ENCODE measurements at regions not wholly inside any gene's neighbourhood (a gene's known extent, or its start where the extent isn't known, plus 50 kb on each side); places are given as distances from the start of the nearest gene placed in this dataset.

GRCh38 chr7:24341691-24342413 lies 57.9 kb downstream of the NPY start:
- DNase-seq (ENCODE audit: low spot score) (no peak), ATAC-seq (ENCODE audit: insufficient number of reproducible peaks, low FRiP score, low read depth) (no peak)
- no peaks in the 10 kb centered on the region for H3K4me1 ChIP-seq (ENCODE audit: control insufficient read depth in 1 of 2, low read depth in 2 of 2)
- no peak overlapping the region for H3K4me3 ChIP-seq
- no peaks in the 10 kb centered on the region for H3K9me3 ChIP-seq
- TF ChIP-seq CTCF (IDR thresholded peaks at IDR 0.05) = no peak
- H3K27ac ChIP-seq = no peak overlapping the region
- no peaks in the 10 kb centered on the region for H3K27me3 ChIP-seq (replicated peaks; ENCODE audit: insufficient read depth)
- no peaks in the 10 kb centered on the region for H3K36me3 ChIP-seq

GRCh38 chr7:24343614-24344013 lies 59.6 kb downstream of the NPY start:
- DNase-seq (ENCODE audit: low spot score) (no peak), ATAC-seq (ENCODE audit: insufficient number of reproducible peaks, low FRiP score, low read depth) (no peak)
- Histone ChIP-seq H3K4me3 (no peak overlapping the region), H3K27ac (no peak overlapping the region), H3K36me3 (no peaks in the 10 kb centered on the region), H3K27me3 (replicated peaks; ENCODE audit: insufficient read depth) (no peaks in the 10 kb centered on the region), H3K9me3 (no peaks in the 10 kb centered on the region), H3K4me1 (ENCODE audit: control insufficient read depth in 1 of 2, low read depth in 2 of 2) (no peaks in the 10 kb centered on the region)
- TF ChIP-seq CTCF (IDR thresholded peaks at IDR 0.05) = no peak

GRCh38 chr7:24346129-24346528 lies 62.1 kb downstream of the NPY start:
- no peak overlapping the region for H3K4me3 ChIP-seq
- ATAC-seq (ENCODE audit: insufficient number of reproducible peaks, low FRiP score, low read depth) (no peak), DNase-seq (ENCODE audit: low spot score) (no peak)
- H3K36me3 ChIP-seq = no peaks in the 10 kb centered on the region
- H3K27me3 ChIP-seq (replicated peaks; ENCODE audit: insufficient read depth) = no peaks in the 10 kb centered on the region
- H3K9me3 ChIP-seq = no peaks in the 10 kb centered on the region
- H3K4me1 ChIP-seq (ENCODE audit: control insufficient read depth in 1 of 2, low read depth in 2 of 2) = no peaks in the 10 kb centered on the region
- no peak overlapping the region for H3K27ac ChIP-seq
- TF ChIP-seq CTCF (IDR thresholded peaks at IDR 0.05) = no peak

- Histone ChIP-seq H3K36me3 (no peaks in the 10 kb centered on the region), H3K27me3 (replicated peaks; ENCODE audit: insufficient read depth) (no peaks in the 10 kb centered on the region), H3K27ac (no peak overlapping the region), H3K4me3 (no peak overlapping the region), H3K9me3 (no peaks in the 10 kb centered on the region), H3K4me1 (ENCODE audit: control insufficient read depth in 1 of 2, low read depth in 2 of 2) (no peaks in the 10 kb centered on the region)
- no peak for ATAC-seq (ENCODE audit: insufficient number of reproducible peaks, low FRiP score, low read depth)
- no peak for TF ChIP-seq CTCF (IDR thresholded peaks at IDR 0.05)
- DNase-seq (ENCODE audit: low spot score) = no peak
These were observed 62.7 kb downstream of the NPY start for GRCh38 chr7:24346716-24347115.

GRCh38 chr7:24349339-24349738 lies 65.3 kb downstream of the NPY start:
- Histone ChIP-seq H3K4me3 (no peak overlapping the region), H3K27me3 (replicated peaks; ENCODE audit: insufficient read depth) (no peaks in the 10 kb centered on the region), H3K9me3 (no peaks in the 10 kb centered on the region), H3K36me3 (no peaks in the 10 kb centered on the region), H3K27ac (no peak overlapping the region), H3K4me1 (ENCODE audit: control insufficient read depth in 1 of 2, low read depth in 2 of 2) (no peaks in the 10 kb centered on the region)
- TF ChIP-seq CTCF (IDR thresholded peaks at IDR 0.05) = no peak
- no peak for DNase-seq (ENCODE audit: low spot score)
- no peak for ATAC-seq (ENCODE audit: insufficient number of reproducible peaks, low FRiP score, low read depth)

Measured in thoracic aorta (tissue), 2 donors.